ENCODE measurements at regions not wholly inside any gene's neighbourhood (a gene's known extent, or its start where the extent isn't known, plus 50 kb on each side); places are given as distances from the start of the nearest gene placed in this dataset.
A peak's percentile ranks its signal among the peaks of the same experiment; 100 is the strongest.

GRCh38 chr3:152522036-152522435 is 253.3 kb downstream of the MBNL1 start:
- WGBS (ENCODE audit: missing lambda C conversion rate): 94% methylated on average over 1 of the region's 1 CpG
- no peaks in the 10 kb centered on the region for H3K9me3 ChIP-seq
- no peak overlapping the region for H3K27ac ChIP-seq
- no peak overlapping the region for H3K4me3 ChIP-seq
- DNase-seq (ENCODE audit: low read depth in 1 of 2, low spot score in 1 of 2) (no peak), FAIRE-seq (no peak), ATAC-seq (no peak)
- H3K4me1 ChIP-seq: no peaks in the 10 kb centered on the region
- TF ChIP-seq EHMT2 (IDR thresholded peaks at IDR 0.05; ENCODE audit: low read depth): no peak
- no peak for TF ChIP-seq ZNF302 (CRISPR knock-in tag; IDR thresholded peaks at IDR 0.05)
- no peak for TF ChIP-seq REST (IDR thresholded peaks at IDR 0.05)
- TF ChIP-seq PHF8 (IDR thresholded peaks at IDR 0.05; ENCODE audit: borderline replicate concordance, low read depth): no peak
- TF ChIP-seq EHF (CRISPR knock-in tag; IDR thresholded peaks at IDR 0.05): no peak
- no peak for TF ChIP-seq KDM1A (IDR thresholded peaks at IDR 0.05; ENCODE audit: low read depth)
- no peak for TF ChIP-seq ELK1 (IDR thresholded peaks at IDR 0.05; ENCODE audit: low read depth, low read length)
- TF ChIP-seq FOSB (CRISPR knock-in tag; IDR thresholded peaks at IDR 0.05): no peak
- no peak for TF ChIP-seq BCL3 (IDR thresholded peaks at IDR 0.05)
- TF ChIP-seq GATA3 (IDR thresholded peaks at IDR 0.05; ENCODE audit: borderline replicate concordance): no peak
- no peak for TF ChIP-seq HES2 (IDR thresholded peaks at IDR 0.05)
- TF ChIP-seq MAFK (IDR thresholded peaks at IDR 0.05; ENCODE audit: partially characterized antibody): no peak
- TF ChIP-seq NPAS2 (CRISPR knock-in tag; IDR thresholded peaks at IDR 0.05; ENCODE audit: borderline replicate concordance): no peak
- H3K4me2 ChIP-seq: no peak overlapping the region
- ChIA-PET POLR2A (no interaction called here), CTCF (interaction anchor here (0.6 to 1.4 kb wide), 3 partner anchors 11 to 323 kb away, joined by 3 read pairs; no protein-coding TSS in a partner anchor)

- POLR2A ChIA-PET: no interaction called here
- WGBS (ENCODE audit: missing lambda C conversion rate): 47% methylated on average over 3 of the region's 3 CpGs
These were observed 255.7 kb downstream of the MBNL1 start for GRCh38 chr3:152524198-152525140.

More at GRCh38 chr3:152524198-152525140, 255.7 kb downstream of the MBNL1 start:
- Histone ChIP-seq H3K4me3 (no peak overlapping the region), H3K27ac (no peak overlapping the region), H3K4me2 (no peak overlapping the region), H3K9me3 (no peaks in the 10 kb centered on the region), H3K4me1 (no peaks in the 10 kb centered on the region)
- CTCF ChIA-PET: interaction anchor here (0.6 to 1.7 kb wide), 8 partner anchors 9 to 443 kb away, joined by 3 to 8 read pairs (median 5); no protein-coding TSS in a partner anchor
- peak in 1 of 2 experiments; percentile 61 for DNase-seq (ENCODE audit: low read depth in 1 of 2, low spot score in 1 of 2)
- peak in 1 of 2 experiments; percentile 52; a peak in 1 of 6 replicates for ATAC-seq
- peak; percentile 73 for FAIRE-seq
- TF ChIP-seq ZNF302 (CRISPR knock-in tag; IDR thresholded peaks at IDR 0.05) (no peak), RNF2 (IDR thresholded peaks at IDR 0.05; ENCODE audit: borderline replicate concordance, low read depth) (no peak), SMC3 (IDR thresholded peaks at IDR 0.05) (peak; percentile 65), CTCF (IDR thresholded peaks at IDR 0.05) (peak; percentile 81), RAD21 (conservative IDR thresholded peaks at IDR 0.05 in 1 of 2, IDR thresholded peaks at IDR 0.05 in 1 of 2) (peak; percentile 74 to 77), POLR2AphosphoS2 (conservative IDR thresholded peaks at IDR 0.05; ENCODE audit: low read length) (no peak), USF2 (IDR thresholded peaks at IDR 0.05) (no peak)

Data from A549 (cell line).